AG10803 (cell line): ENCODE measurements at regions not wholly inside any gene's neighbourhood (a gene's known extent, or its start where the extent isn't known, plus 50 kb on each side); places are given as distances from the start of the nearest gene placed in this dataset.
A peak's percentile ranks its signal among the peaks of the same experiment; 100 is the strongest.

Experiments used
- DNase-seq: peaks from one replicate; pipeline ENCODE4 v3.0.0; 2010; ENCODE audit warnings: low read depth
- H3K4me3 ChIP-seq: 2 replicates; pipeline ENCODE4 v1.5.1; 2011; ENCODE audit warnings: mild to moderate bottlenecking, low read length, control low read depth
- TF ChIP-seq, protein P1 (sequence below): conservative IDR thresholded peaks from 2 replicates; pipeline ENCODE4 v1.5.1; 2011; ENCODE audit warnings: mild to moderate bottlenecking, low read length, control low read depth, inconsistent platforms

DNA sequence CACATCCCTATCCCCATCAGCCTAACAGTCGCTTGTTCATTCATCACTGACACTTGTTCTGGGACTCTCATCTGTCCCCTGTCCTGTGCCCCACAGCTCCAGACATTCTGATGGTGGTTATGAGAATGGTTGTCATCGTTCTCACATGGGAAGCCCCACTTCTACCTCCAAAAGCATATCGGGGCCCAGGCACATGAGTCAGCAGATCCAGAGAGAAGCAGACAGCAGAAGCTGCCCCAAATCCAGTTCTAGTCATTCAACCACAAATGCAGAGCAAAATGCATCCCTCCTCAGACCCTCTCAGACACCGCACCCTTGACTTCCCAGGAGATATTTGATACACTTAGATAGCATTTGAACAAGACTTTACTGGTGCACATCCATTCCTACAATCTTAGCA lies 106.0 kb downstream of the FOXF2 start:
- no peak for DNase-seq
- TF ChIP-seq, protein P1, sequence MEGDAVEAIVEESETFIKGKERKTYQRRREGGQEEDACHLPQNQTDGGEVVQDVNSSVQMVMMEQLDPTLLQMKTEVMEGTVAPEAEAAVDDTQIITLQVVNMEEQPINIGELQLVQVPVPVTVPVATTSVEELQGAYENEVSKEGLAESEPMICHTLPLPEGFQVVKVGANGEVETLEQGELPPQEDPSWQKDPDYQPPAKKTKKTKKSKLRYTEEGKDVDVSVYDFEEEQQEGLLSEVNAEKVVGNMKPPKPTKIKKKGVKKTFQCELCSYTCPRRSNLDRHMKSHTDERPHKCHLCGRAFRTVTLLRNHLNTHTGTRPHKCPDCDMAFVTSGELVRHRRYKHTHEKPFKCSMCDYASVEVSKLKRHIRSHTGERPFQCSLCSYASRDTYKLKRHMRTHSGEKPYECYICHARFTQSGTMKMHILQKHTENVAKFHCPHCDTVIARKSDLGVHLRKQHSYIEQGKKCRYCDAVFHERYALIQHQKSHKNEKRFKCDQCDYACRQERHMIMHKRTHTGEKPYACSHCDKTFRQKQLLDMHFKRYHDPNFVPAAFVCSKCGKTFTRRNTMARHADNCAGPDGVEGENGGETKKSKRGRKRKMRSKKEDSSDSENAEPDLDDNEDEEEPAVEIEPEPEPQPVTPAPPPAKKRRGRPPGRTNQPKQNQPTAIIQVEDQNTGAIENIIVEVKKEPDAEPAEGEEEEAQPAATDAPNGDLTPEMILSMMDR = no peak
- H3K4me3 ChIP-seq = no peak overlapping the region

DNA sequence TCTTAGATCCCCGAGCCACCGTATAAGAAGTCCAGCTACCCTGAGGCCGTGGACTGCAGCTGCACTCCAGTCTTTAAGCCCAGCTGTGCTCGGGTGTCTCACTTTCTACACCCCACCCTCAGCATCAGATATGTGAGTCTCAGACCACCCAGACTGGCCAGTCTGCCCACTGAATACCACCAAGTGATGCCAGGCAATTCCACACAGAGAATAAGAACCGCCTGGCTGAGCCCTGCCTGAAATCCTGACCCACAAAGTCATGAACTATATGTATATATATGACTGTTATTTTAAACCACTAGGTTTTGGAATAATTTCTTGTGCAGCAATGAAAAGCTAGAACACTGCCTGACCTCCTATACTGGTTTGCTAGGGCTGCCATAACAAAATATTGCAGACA lies 106.7 kb downstream of the FOXF2 start:
- H3K4me3 ChIP-seq = no peak overlapping the region
- DNase-seq = no peak
- TF ChIP-seq, protein P1 = no peak

DNA sequence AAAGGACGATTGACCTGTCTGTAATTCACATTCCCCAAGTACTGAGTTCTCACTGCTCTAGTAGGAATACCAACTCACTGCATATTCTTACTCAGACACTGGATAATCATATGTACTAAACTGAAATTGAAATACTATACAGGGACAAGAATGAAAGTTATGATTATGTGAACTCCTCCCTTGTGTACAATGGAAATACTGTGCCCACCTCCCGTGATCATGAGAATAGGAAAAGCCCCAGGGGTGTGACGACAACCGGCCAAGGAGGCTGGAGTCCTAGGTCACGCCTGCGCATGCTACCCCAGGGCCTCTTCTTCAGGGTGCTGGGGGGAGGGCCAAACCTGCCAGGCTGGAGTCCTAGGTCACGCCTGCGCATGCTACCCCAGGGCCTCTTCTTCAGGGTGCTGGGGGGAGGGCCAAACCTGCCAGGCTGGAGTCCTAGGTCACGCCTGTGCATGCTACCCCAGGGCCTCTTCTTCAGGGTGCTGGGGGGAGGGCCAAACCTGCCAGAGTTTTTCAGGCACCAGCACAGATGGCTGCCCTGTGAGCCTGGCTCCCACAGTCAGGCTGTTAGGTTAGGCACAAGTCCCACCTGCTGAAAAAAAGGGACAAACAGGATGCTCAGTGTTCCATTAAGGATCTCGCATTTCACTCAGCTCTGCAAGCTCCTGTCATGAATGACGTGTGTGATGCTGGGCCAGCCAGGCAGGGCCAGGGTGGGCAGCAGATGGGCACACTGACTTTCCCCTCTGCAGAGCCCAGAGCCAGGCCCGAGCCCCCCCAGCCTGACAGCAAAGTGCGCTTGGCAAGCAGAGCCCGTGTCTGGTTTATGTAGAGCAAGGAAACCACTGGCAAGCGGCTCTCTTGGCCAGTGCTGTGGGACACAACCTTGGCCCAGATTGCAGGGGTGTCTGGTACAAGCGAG lies 107.7 kb downstream of the FOXF2 start:
- DNase-seq = no peak
- TF ChIP-seq, protein P1 = no peak
- H3K4me3 ChIP-seq = no peak overlapping the region

DNA sequence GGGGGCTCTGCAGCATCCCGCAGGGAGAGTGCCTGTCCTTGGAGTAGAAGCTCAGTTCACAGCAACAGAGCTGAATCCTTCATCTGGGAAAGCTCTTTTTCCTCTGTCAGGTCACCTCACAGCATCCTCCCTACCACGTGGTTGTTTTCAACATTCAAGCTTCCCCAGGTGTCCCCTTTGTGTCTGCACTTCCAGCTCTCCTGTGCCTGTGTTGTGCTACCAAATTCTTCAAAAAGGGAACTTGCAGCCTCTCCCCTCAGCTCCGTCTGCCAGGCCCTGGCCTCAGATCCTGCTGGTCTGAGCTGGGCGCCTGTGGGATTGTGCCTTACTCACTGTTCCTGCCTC lies 108.4 kb downstream of the FOXF2 start:
- H3K4me3 ChIP-seq = no peak overlapping the region
- no peak for DNase-seq
- TF ChIP-seq, protein P1 = no peak

DNA sequence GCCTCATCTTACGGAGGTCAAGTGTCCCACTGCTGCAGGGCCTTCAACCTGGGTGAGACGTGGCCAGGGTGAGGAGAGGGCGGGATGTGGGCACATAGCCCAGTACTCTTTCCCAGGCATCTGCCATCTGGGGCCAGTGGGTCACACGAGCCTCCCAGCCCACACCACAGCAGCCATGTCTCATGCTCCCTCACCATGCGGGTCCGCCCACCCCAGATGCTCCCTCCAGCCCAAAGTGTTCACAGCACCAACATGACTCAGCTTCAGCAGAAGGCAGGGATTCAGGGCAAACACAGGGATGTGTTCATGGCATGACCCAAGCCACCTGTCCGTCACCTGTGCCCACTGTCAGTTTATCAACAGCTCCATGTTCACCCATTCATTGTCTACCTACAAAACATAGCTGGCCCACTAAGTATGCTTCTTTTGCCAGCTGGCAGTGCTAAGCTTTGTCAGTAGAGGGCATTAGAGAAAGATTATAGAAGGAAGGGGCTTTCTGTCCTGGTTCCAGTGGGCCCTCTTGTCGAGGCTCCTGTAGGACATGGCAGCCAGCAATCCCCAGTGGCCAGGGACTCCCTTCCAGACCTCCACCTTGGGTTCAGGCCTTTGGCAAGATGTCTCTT lies 109.2 kb downstream of the FOXF2 start:
- DNase-seq = peak; percentile 34

DNA sequence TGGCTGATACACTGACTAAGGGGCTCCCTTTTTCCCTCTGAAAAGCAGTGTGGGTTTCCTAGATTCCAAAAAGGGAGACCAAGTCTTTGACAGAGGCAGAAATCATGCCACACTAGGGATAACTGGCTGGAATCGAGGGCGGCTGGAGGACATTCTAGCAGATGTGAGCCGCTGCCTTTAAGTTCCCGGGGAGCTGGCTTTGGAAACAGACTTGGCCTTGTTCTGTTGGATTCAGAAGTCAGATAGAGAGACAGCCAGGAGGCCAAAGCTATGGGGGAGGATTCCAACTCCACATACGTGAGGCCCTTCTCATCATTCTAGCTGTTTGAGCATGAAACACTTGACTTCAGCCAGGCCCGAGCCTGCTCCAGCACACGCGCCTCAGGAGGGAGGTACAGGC lies 109.9 kb upstream of the FOXC1 start:
- no peak for DNase-seq
- TF ChIP-seq, protein P1 = no peak

More for the DNA sequence above, 109.2 kb downstream of the FOXF2 start:
- TF ChIP-seq, protein P1 = peak; percentile 20; the same call in 1 of the 2 replicates
- H3K4me3 ChIP-seq = no peak overlapping the region

DNA sequence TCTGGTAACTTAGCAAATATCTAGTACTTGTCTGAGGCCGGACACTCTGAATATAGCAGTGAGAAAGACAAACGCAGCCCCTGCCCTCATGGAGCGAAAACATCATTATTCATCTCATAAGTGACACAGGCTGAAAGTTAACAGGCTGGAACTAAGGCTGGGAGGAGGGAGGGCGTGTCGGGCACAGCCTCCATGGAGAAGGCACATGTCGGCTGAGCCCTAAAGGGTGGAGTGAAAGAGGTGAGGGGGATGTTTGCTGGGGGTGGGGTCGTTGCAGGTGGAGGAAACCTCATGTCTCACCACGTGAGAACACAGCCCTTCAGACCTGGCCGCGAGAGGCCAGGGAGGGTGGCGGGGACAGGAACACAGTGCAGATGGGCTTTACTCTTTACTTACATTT lies 108.8 kb upstream of the FOXC1 start:
- H3K4me3 ChIP-seq = no peak overlapping the region
- no peak for DNase-seq
- TF ChIP-seq, protein P1 = no peak

More for the DNA sequence above, 109.9 kb upstream of the FOXC1 start:
- H3K4me3 ChIP-seq = no peak overlapping the region
